Duodenal mucosa (tissue), 2 donors: ENCODE measurements at regions not wholly inside any gene's neighbourhood (a gene's known extent, or its start where the extent isn't known, plus 50 kb on each side); places are given as distances from the start of the nearest gene placed in this dataset.
"Not testable (repeated sequence)": the region's sequence is repeated elsewhere in the genome, so short reads cannot be mapped to it uniquely, and the experiment has no call there.

Experiments used
- H3K27ac ChIP-seq: one replicate; pipeline ENCODE4 v1.7.0; 2013; ENCODE audit warnings: low read depth, low read length
- H3K27me3 ChIP-seq, 2 donors: one replicate each; pipeline ENCODE4 v1.7.0; 2013; ENCODE audit warnings: low read length in 2 of 2, control low read depth in 1 of 2; ENCODE audit not compliant: insufficient read depth in 2 of 2, control insufficient read depth in 1 of 2
- H3K36me3 ChIP-seq, 2 donors: one replicate each; pipeline ENCODE4 v1.7.0; 2013; ENCODE audit warnings: low read length in 2 of 2, control low read depth in 1 of 2; ENCODE audit not compliant: insufficient read depth in 2 of 2, control insufficient read depth in 1 of 2
- H3K4me1 ChIP-seq, 2 donors: one replicate each; pipeline ENCODE4 v1.7.0; 2013; ENCODE audit warnings: low read length in 2 of 2, control low read depth in 1 of 2; ENCODE audit not compliant: insufficient read depth in 2 of 2, control insufficient read depth in 1 of 2
- H3K4me3 ChIP-seq, 2 donors: one replicate each; pipeline ENCODE4 v1.7.0; 2013; ENCODE audit warnings: low read length in 2 of 2, low read depth in 1 of 2
- H3K9ac ChIP-seq, 2 donors: one replicate each; pipeline ENCODE4 v1.7.0; 2013; ENCODE audit warnings: low read length in 2 of 2, low read depth in 1 of 2
- H3K9me3 ChIP-seq, 2 donors: one replicate each; pipeline ENCODE4 v1.7.0; 2013; ENCODE audit warnings: low read length in 2 of 2, control low read depth in 1 of 2; ENCODE audit not compliant: control insufficient read depth in 1 of 2

DNA sequence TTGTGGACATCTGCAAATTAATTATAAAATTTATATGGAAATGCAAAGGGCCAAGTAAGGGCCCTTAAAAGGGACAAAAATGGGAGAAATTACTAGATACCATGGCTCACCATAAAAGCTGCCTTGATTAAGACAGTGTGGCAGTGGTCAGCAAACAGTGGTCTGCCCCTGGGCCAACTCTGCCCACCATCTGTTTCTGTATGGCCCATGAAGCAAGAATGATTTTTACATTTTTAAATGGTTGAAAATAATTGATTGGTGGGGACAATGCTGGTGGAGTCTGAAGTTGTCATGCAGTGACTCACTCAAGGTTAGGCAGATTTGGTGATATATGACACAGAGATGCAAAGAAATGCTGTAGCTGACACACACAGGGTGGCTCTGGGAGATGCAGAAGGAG is 295.6 kb downstream of the RTP5 start:
- not testable (repeated sequence) for H3K4me3 ChIP-seq, H3K9ac ChIP-seq, H3K9me3 ChIP-seq, H3K4me1 ChIP-seq, H3K27ac ChIP-seq, H3K27me3 ChIP-seq, H3K36me3 ChIP-seq

DNA sequence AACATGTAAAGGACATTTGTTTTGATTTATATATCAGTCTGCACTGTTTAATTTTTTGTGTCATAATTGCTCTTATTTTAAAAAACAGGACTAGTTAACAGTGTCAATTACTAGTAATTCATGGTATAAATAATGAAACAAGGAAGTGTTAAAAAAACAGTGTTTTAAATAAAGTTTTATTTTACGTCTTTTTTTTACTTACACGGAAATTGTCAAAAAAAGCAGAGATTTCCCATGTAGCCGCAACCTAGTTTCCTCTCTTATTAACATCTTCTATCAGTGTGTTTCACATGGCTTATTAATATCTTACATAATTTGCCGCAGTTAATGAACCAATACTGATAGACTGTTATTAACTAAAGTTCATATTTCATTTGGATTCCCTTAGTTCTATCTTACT is 301.8 kb downstream of the RTP5 start:
- H3K9me3 ChIP-seq, result not testable (repeated sequence)

More for the DNA sequence above, 301.8 kb downstream of the RTP5 start:
- not testable (repeated sequence) for H3K27ac ChIP-seq, H3K9ac ChIP-seq, H3K4me3 ChIP-seq, H3K36me3 ChIP-seq, H3K27me3 ChIP-seq, H3K4me1 ChIP-seq
